H9 (cell line): ENCODE measurements at regions not wholly inside any gene's neighbourhood (a gene's known extent, or its start where the extent isn't known, plus 50 kb on each side); places are given as distances from the start of the nearest gene placed in this dataset.

Source experiments
- DNase-seq: peaks from one replicate; pipeline ENCODE4 v3.0.0-alpha.2; 2017
- H2AFZ ChIP-seq: one replicate; pipeline ENCODE4 v1.6.1; 2013; ENCODE audit warnings: mild to moderate bottlenecking, low read length, control low read depth, moderate library complexity
- H2AK5ac ChIP-seq: 2 replicates; pipeline ENCODE4 v1.6.1; 2013; ENCODE audit warnings: low read length, control low read depth, mixed read lengths; ENCODE audit not compliant: insufficient read length
- H2BK120ac ChIP-seq: one replicate; pipeline ENCODE4 v1.6.1; 2013; ENCODE audit warnings: low read depth, mild to moderate bottlenecking, low read length, control low read depth, inconsistent platforms; ENCODE audit not compliant: poor library complexity, severe bottlenecking
- H2BK12ac ChIP-seq: 2 replicates; pipeline ENCODE4 v1.6.1; 2013; ENCODE audit warnings: low read length, control low read depth, mixed read lengths, low read depth; ENCODE audit not compliant: insufficient read length
- H2BK15ac ChIP-seq: 2 replicates; pipeline ENCODE4 v1.6.1; 2013; ENCODE audit warnings: low read depth, low read length, control low read depth
- H2BK20ac ChIP-seq: one replicate; pipeline ENCODE4 v1.6.1; 2013; ENCODE audit warnings: low read depth, mild to moderate bottlenecking, low read length, control low read depth, inconsistent platforms; ENCODE audit not compliant: poor library complexity, severe bottlenecking
- H2BK5ac ChIP-seq: 2 replicates; pipeline ENCODE4 v1.6.1; 2013; ENCODE audit warnings: low read length, control low read depth, mixed read lengths; ENCODE audit not compliant: insufficient read length
- H3K14ac ChIP-seq: 2 replicates; pipeline ENCODE4 v1.6.1; 2013; ENCODE audit warnings: low read length, control low read depth; ENCODE audit not compliant: insufficient read depth
- H3K18ac ChIP-seq: 2 replicates; pipeline ENCODE4 v1.6.1; 2013; ENCODE audit warnings: low read depth, mild to moderate bottlenecking, mixed read lengths, low read length, control low read depth; ENCODE audit not compliant: insufficient read length
- H3K23ac ChIP-seq: 2 replicates; pipeline ENCODE4 v1.6.1; 2013; ENCODE audit warnings: low read length, control low read depth, mixed read lengths, low read depth; ENCODE audit not compliant: insufficient read length
- H3K23me2 ChIP-seq: 2 replicates; pipeline ENCODE4 v1.6.1; 2013; ENCODE audit warnings: low read depth, mild to moderate bottlenecking, mixed read lengths, low read length, control low read depth; ENCODE audit not compliant: insufficient read length, poor library complexity, severe bottlenecking
- H3K27ac ChIP-seq: 2 replicates; pipeline ENCODE4 v1.5.1; 2013; ENCODE audit warnings: low read length, control low read depth, mixed read lengths, low read depth; ENCODE audit not compliant: insufficient read length
- H3K27me3 ChIP-seq: 2 replicates; pipeline ENCODE4 v1.6.1; 2013; ENCODE audit warnings: low read length, control low read depth, inconsistent platforms; ENCODE audit not compliant: insufficient read depth
- H3K4ac ChIP-seq: 2 replicates; pipeline ENCODE4 v1.6.1; 2013; ENCODE audit warnings: low read depth, mild to moderate bottlenecking, control low read depth, inconsistent platforms, low read length, moderate library complexity
- H3K4me1 ChIP-seq: 2 replicates; pipeline ENCODE4 v1.6.1; 2013; ENCODE audit warnings: low read length, control low read depth, inconsistent platforms; ENCODE audit not compliant: insufficient read depth
- H3K4me2 ChIP-seq: 2 replicates; pipeline ENCODE4 v1.6.1; 2013; ENCODE audit warnings: low read length, control low read depth, mixed read lengths; ENCODE audit not compliant: insufficient read length, insufficient read depth
- H3K56ac ChIP-seq: 2 replicates; pipeline ENCODE4 v1.6.1; 2013; ENCODE audit warnings: low read depth, mild to moderate bottlenecking, mixed read lengths, low read length, control low read depth; ENCODE audit not compliant: insufficient read length
- H3K79me1 ChIP-seq: 2 replicates; pipeline ENCODE4 v1.6.1; 2013; ENCODE audit warnings: low read depth, mild to moderate bottlenecking, moderate library complexity, low read length, control low read depth, inconsistent platforms; ENCODE audit not compliant: insufficient read depth, poor library complexity, severe bottlenecking
- H3K79me2 ChIP-seq: 2 replicates; pipeline ENCODE4 v1.6.1; 2013; ENCODE audit warnings: low read length, control low read depth, inconsistent platforms; ENCODE audit not compliant: insufficient read depth
- H3K9ac ChIP-seq: 2 replicates; pipeline ENCODE4 v1.6.1; 2013; ENCODE audit warnings: low read length, control low read depth, mixed read lengths; ENCODE audit not compliant: insufficient read length; ENCODE audit errors: extremely low read depth
- H3K9me3 ChIP-seq: one replicate; pipeline ENCODE4 v1.6.1; 2013; ENCODE audit warnings: low read depth, low read length, inconsistent platforms; ENCODE audit not compliant: control insufficient read depth
- H3T11ph ChIP-seq: one replicate; pipeline ENCODE4 v1.6.1; 2013; ENCODE audit warnings: mild to moderate bottlenecking, low read length, control low read depth, inconsistent platforms
- H4K20me1 ChIP-seq: one replicate; pipeline ENCODE4 v1.6.1; 2013; ENCODE audit not compliant: control insufficient read depth, insufficient read length, insufficient read depth
- H4K5ac ChIP-seq: 2 replicates; pipeline ENCODE4 v1.6.1; 2013; ENCODE audit warnings: low read depth, mild to moderate bottlenecking, mixed read lengths, low read length, control low read depth; ENCODE audit not compliant: insufficient read length
- H4K8ac ChIP-seq: replicated peaks from 2 replicates; pipeline ENCODE4 v1.6.1; 2013; ENCODE audit warnings: low read length, control low read depth, mixed read lengths, low read depth; ENCODE audit not compliant: insufficient read length
- H4K91ac ChIP-seq: 2 replicates; pipeline ENCODE4 v1.6.1; 2013; ENCODE audit warnings: low read depth, mild to moderate bottlenecking, moderate library complexity, mixed read lengths, low read length, control low read depth; ENCODE audit not compliant: insufficient read length
- H3K27ac Mint-ChIP-seq, 3 experiments: 2 replicates in 2 of 3; 3 replicates in 1 of 3; pipeline ENCODE4 v1.8.0; 2020 to 2021; ENCODE audit warnings: mixed read lengths in 3 of 3, mild to moderate bottlenecking in 1 of 3, moderate library complexity in 1 of 3
- H3K27me3 Mint-ChIP-seq: 2 replicates; pipeline ENCODE4 v1.8.0; 2021; ENCODE audit warnings: low read depth, mild to moderate bottlenecking, moderate library complexity, mixed read lengths
- H3K36me3 Mint-ChIP-seq, 3 experiments: 2 replicates in 2 of 3; 3 replicates in 1 of 3; pipeline ENCODE4 v1.8.0; 2020 to 2021; ENCODE audit warnings: low read depth in 3 of 3, mixed read lengths in 3 of 3; ENCODE audit not compliant: insufficient read depth in 1 of 3
- H3K4me1 Mint-ChIP-seq, 2 experiments: 2 replicates each; pipeline ENCODE4 v1.8.0; 2020; ENCODE audit warnings: mixed read lengths in 2 of 2
- H3K4me3 Mint-ChIP-seq, 2 experiments: 2 replicates in 1 of 2; 3 replicates in 1 of 2; pipeline ENCODE4 v1.8.0; 2020 to 2021; ENCODE audit warnings: mild to moderate bottlenecking in 2 of 2, mixed read lengths in 2 of 2, moderate library complexity in 1 of 2
- H3K9me3 Mint-ChIP-seq, 2 experiments: 2 replicates in 1 of 2; 3 replicates in 1 of 2; pipeline ENCODE4 v1.8.0; 2020; ENCODE audit warnings: mild to moderate bottlenecking in 2 of 2, mixed read lengths in 2 of 2, moderate library complexity in 1 of 2
- CTCF ChIP-seq: fragments of 200-600 bp; sonication (generic); conservative IDR thresholded peaks from 3 replicates; pipeline ENCODE4 v1.8.0; 2021; ENCODE audit warnings: antibody characterized with exemption, mild to moderate bottlenecking
- WGBS: extraction: QIAGEN DNeasy Blood & Tissue Kit; methylation state at CpG from one replicate; pipeline ENCODE4 v1.1.7; 2013; ENCODE audit warnings: missing lambda C conversion rate, low lambda C conversion rate, mixed read lengths; ENCODE audit not compliant: insufficient read length; ENCODE audit errors: extremely low coverage; 5-methylcytosine and 5-hydroxymethylcytosine counted together

GRCh38 chr5:125203912-125204311 lies 457.5 kb upstream of the ZNF608 start:
- no peak overlapping the region for H3K18ac ChIP-seq
- Mint-ChIP-seq H3K27ac (no peak overlapping the region), H3K36me3 (peaks cover 0 to 10% (median 6%) of the 10 kb centered on the region in 3 experiments), H3K27me3 (no peaks in the 10 kb centered on the region), H3K4me1 (peaks cover 44 to 45% of the 10 kb centered on the region in 2 experiments), H3K9me3 (no peaks in the 10 kb centered on the region; a peak in 1 of 5 replicates), H3K4me3 (no peak overlapping the region)
- H3K27me3 ChIP-seq = no peaks in the 10 kb centered on the region
- no peak for DNase-seq
- H2BK12ac ChIP-seq = no peak overlapping the region
- H3K9me3 ChIP-seq = no peaks in the 10 kb centered on the region
- no peak overlapping the region for H4K5ac ChIP-seq
- no peak overlapping the region for H2BK15ac ChIP-seq
- no CpG with 5 or more reads among the region's 2 CpGs for WGBS
- H3K79me2 ChIP-seq = no peaks in the 10 kb centered on the region
- H2AK5ac ChIP-seq = no peak overlapping the region
- no peaks in the 10 kb centered on the region for H3K79me1 ChIP-seq
- H3K9ac ChIP-seq = no peak overlapping the region
- H2BK120ac ChIP-seq = no peak overlapping the region
- TF ChIP-seq CTCF = no peak
- H2BK5ac ChIP-seq = no peak overlapping the region
- no peak overlapping the region for H2AFZ ChIP-seq
- H3K56ac ChIP-seq = no peak overlapping the region
- H4K8ac ChIP-seq = no peak overlapping the region
- no peaks in the 10 kb centered on the region for H4K20me1 ChIP-seq
- H3K23me2 ChIP-seq = peaks cover 6% of the 10 kb centered on the region
- H3K4me2 ChIP-seq = no peak overlapping the region
- H3K4me1 ChIP-seq = no peaks in the 10 kb centered on the region
- H2BK20ac ChIP-seq = no peak overlapping the region
- no peak overlapping the region for H3K4ac ChIP-seq
- H3T11ph ChIP-seq = no peak overlapping the region
- no peak overlapping the region for H4K91ac ChIP-seq
- no peak overlapping the region for H3K14ac ChIP-seq
- H3K27ac ChIP-seq = no peak overlapping the region
- H3K23ac ChIP-seq = no peak overlapping the region
